ENCODE measurements at regions not wholly inside any gene's neighbourhood (a gene's known extent, or its start where the extent isn't known, plus 50 kb on each side); places are given as distances from the start of the nearest gene placed in this dataset.

- Histone ChIP-seq H3K27me3 (replicated peaks; ENCODE audit: insufficient read depth) (no peaks in the 10 kb centered on the region), H3K36me3 (no peaks in the 10 kb centered on the region), H3K4me3 (no peak overlapping the region), H3K9me3 (no peaks in the 10 kb centered on the region), H3K27ac (no peak overlapping the region), H3K4me1 (ENCODE audit: control insufficient read depth in 1 of 2, low read depth in 2 of 2) (peaks cover 0 to 14% of the 10 kb centered on the region in 2 donors)
- TF ChIP-seq CTCF (IDR thresholded peaks at IDR 0.05): no peak
- ATAC-seq (ENCODE audit: insufficient number of reproducible peaks, low FRiP score, low read depth): no peak
- DNase-seq (ENCODE audit: low spot score): no peak
Observed at GRCh38 chr5:123813264-123813663, 301.3 kb downstream of the CSNK1G3 start.

- Histone ChIP-seq H3K4me3 (no peak overlapping the region), H3K4me1 (ENCODE audit: control insufficient read depth in 1 of 2, low read depth in 2 of 2) (peaks cover 0 to 18% of the 10 kb centered on the region in 2 donors), H3K27me3 (replicated peaks; ENCODE audit: insufficient read depth) (no peaks in the 10 kb centered on the region), H3K9me3 (no peaks in the 10 kb centered on the region), H3K27ac (no peak overlapping the region), H3K36me3 (no peaks in the 10 kb centered on the region)
- DNase-seq (ENCODE audit: low spot score) (no peak), ATAC-seq (ENCODE audit: insufficient number of reproducible peaks, low FRiP score, low read depth) (no peak)
- no peak for TF ChIP-seq CTCF (IDR thresholded peaks at IDR 0.05)
Observed at GRCh38 chr5:123811831-123812230, 299.9 kb downstream of the CSNK1G3 start.

- Histone ChIP-seq H3K4me1 (ENCODE audit: control insufficient read depth in 1 of 2, low read depth in 2 of 2) (peaks cover 0 to 18% of the 10 kb centered on the region in 2 donors), H3K9me3 (no peaks in the 10 kb centered on the region), H3K36me3 (no peaks in the 10 kb centered on the region), H3K27ac (no peak overlapping the region), H3K4me3 (no peak overlapping the region), H3K27me3 (replicated peaks; ENCODE audit: insufficient read depth) (no peaks in the 10 kb centered on the region)
- DNase-seq (ENCODE audit: low spot score) (no peak), ATAC-seq (ENCODE audit: insufficient number of reproducible peaks, low FRiP score, low read depth) (no peak)
- no peak for TF ChIP-seq CTCF (IDR thresholded peaks at IDR 0.05)
Observed at GRCh38 chr5:123810746-123811340, 298.9 kb downstream of the CSNK1G3 start.

- ATAC-seq (ENCODE audit: insufficient number of reproducible peaks, low FRiP score, low read depth) (no peak), DNase-seq (ENCODE audit: low spot score) (no peak)
- Histone ChIP-seq H3K4me1 (ENCODE audit: control insufficient read depth in 1 of 2, low read depth in 2 of 2) (peaks cover 0 to 18% of the 10 kb centered on the region in 2 donors), H3K9me3 (no peaks in the 10 kb centered on the region), H3K36me3 (no peaks in the 10 kb centered on the region), H3K27ac (no peak overlapping the region), H3K4me3 (no peak overlapping the region), H3K27me3 (replicated peaks; ENCODE audit: insufficient read depth) (no peaks in the 10 kb centered on the region)
- no peak for TF ChIP-seq CTCF (IDR thresholded peaks at IDR 0.05)
Observed at GRCh38 chr5:123810253-123810652, 298.3 kb downstream of the CSNK1G3 start.

- Histone ChIP-seq H3K4me1 (ENCODE audit: control insufficient read depth in 1 of 2, low read depth in 2 of 2) (peaks cover 0 to 18% of the 10 kb centered on the region in 2 donors), H3K27ac (no peak overlapping the region), H3K9me3 (no peaks in the 10 kb centered on the region), H3K36me3 (no peaks in the 10 kb centered on the region), H3K4me3 (no peak overlapping the region), H3K27me3 (replicated peaks; ENCODE audit: insufficient read depth) (no peaks in the 10 kb centered on the region)
- DNase-seq (ENCODE audit: low spot score) (no peak), ATAC-seq (ENCODE audit: insufficient number of reproducible peaks, low FRiP score, low read depth) (no peak)
- TF ChIP-seq CTCF (IDR thresholded peaks at IDR 0.05): no peak
Observed at GRCh38 chr5:123809594-123810221, 297.7 kb downstream of the CSNK1G3 start.

Data from thoracic aorta (tissue), 2 donors.